ENCODE measurements at regions not wholly inside any gene's neighbourhood (a gene's known extent, or its start where the extent isn't known, plus 50 kb on each side); places are given as distances from the start of the nearest gene placed in this dataset.
"Not testable (repeated sequence)": the region's sequence is repeated elsewhere in the genome, so short reads cannot be mapped to it uniquely, and the experiment has no call there.

- intact Hi-C loops (cut with DNase I, micrococcal nuclease) = no loop called here
- H3K4me3 Mint-ChIP-seq = peak overlapping the region; percentile 15
- H3K27ac Mint-ChIP-seq = no peak overlapping the region
- no peaks in the 10 kb centered on the region for H3K36me3 Mint-ChIP-seq (ENCODE audit: low read depth)
- POLR2A ChIA-PET = no interaction called here
- no peak for DNase-seq
- H3K27me3 Mint-ChIP-seq = peaks cover 6% of the 10 kb centered on the region
- no peaks in the 10 kb centered on the region for H3K9me3 Mint-ChIP-seq (ENCODE audit: low read depth)
- ATAC-seq = no peak
- CTCF ChIA-PET = interaction anchor here (1.4 kb wide), 1 partner anchor 8 kb away, joined by 6 read pairs; no protein-coding TSS in a partner anchor
- no peaks in the 10 kb centered on the region for H3K4me1 Mint-ChIP-seq
Measured at GRCh38 chr9:86586144-86586494, 231.9 kb upstream of the TUT7 start.

- Mint-ChIP-seq H3K9me3 (ENCODE audit: low read depth) (no peaks in the 10 kb centered on the region), H3K27ac (no peak overlapping the region), H3K4me1 (no peaks in the 10 kb centered on the region), H3K4me3 (peak overlapping the region; percentile 15), H3K27me3 (peaks cover 6% of the 10 kb centered on the region), H3K36me3 (ENCODE audit: low read depth) (no peaks in the 10 kb centered on the region)
- no peak for DNase-seq
- no peak for ATAC-seq
- POLR2A ChIA-PET = no interaction called here
- CTCF ChIA-PET = interaction anchor here (1.4 kb wide), 1 partner anchor 9 kb away, joined by 6 read pairs; no protein-coding TSS in a partner anchor
- intact Hi-C loops (cut with DNase I, micrococcal nuclease) = no loop called here
Measured at GRCh38 chr9:86585422-86586143, 231.4 kb upstream of the TUT7 start.

- Mint-ChIP-seq H3K9me3 (ENCODE audit: low read depth) (no peaks in the 10 kb centered on the region), H3K27me3 (peaks cover 2% of the 10 kb centered on the region), H3K36me3 (ENCODE audit: low read depth) (no peaks in the 10 kb centered on the region), H3K4me3 (no peak overlapping the region), H3K4me1 (no peaks in the 10 kb centered on the region), H3K27ac (no peak overlapping the region)
- POLR2A ChIA-PET = no interaction called here
- intact Hi-C loops (cut with DNase I, micrococcal nuclease) = no loop called here
- ATAC-seq (no peak), DNase-seq (no peak)
- CTCF ChIA-PET = interaction anchor here (1.2 kb wide), 1 partner anchor 9 kb away, joined by 3 read pairs; no protein-coding TSS in a partner anchor
Measured at GRCh38 chr9:86580688-86581087, 226.5 kb upstream of the TUT7 start.

GRCh38 chr9:86578722-86579121 lies 224.5 kb upstream of the TUT7 start:
- ATAC-seq (no peak), DNase-seq (no peak)
- Mint-ChIP-seq H3K36me3 (ENCODE audit: low read depth) (no peaks in the 10 kb centered on the region), H3K27me3 (peaks cover 10% of the 10 kb centered on the region), H3K4me1 (no peaks in the 10 kb centered on the region), H3K27ac (no peak overlapping the region), H3K4me3 (no peak overlapping the region), H3K9me3 (ENCODE audit: low read depth) (no peaks in the 10 kb centered on the region)
- ChIA-PET POLR2A (no interaction called here), CTCF (no interaction called here)
- intact Hi-C loops (cut with DNase I, micrococcal nuclease) = no loop called here

GRCh38 chr9:86577420-86578333 lies 223.5 kb upstream of the TUT7 start:
- H3K9me3 Mint-ChIP-seq (ENCODE audit: low read depth) = no peaks in the 10 kb centered on the region
- H3K27me3 Mint-ChIP-seq = peaks cover 10% of the 10 kb centered on the region
- ATAC-seq (no peak), DNase-seq (no peak)
- ChIA-PET CTCF (no interaction called here), POLR2A (no interaction called here)
- no peak overlapping the region for H3K27ac Mint-ChIP-seq
- intact Hi-C loops (cut with DNase I, micrococcal nuclease) = no loop called here
- no peak overlapping the region for H3K4me3 Mint-ChIP-seq
- H3K4me1 Mint-ChIP-seq = no peaks in the 10 kb centered on the region
- no peaks in the 10 kb centered on the region for H3K36me3 Mint-ChIP-seq (ENCODE audit: low read depth)

GRCh38 chr9:86575825-86576525 lies 221.8 kb upstream of the TUT7 start:
- ChIA-PET POLR2A (no interaction called here), CTCF (no interaction called here)
- Mint-ChIP-seq H3K36me3 (ENCODE audit: low read depth) (no peaks in the 10 kb centered on the region), H3K27me3 (peaks cover 10% of the 10 kb centered on the region), H3K27ac (no peak overlapping the region), H3K4me1 (no peaks in the 10 kb centered on the region), H3K9me3 (ENCODE audit: low read depth) (no peaks in the 10 kb centered on the region), H3K4me3 (no peak overlapping the region)
- intact Hi-C loops (cut with DNase I, micrococcal nuclease) = no loop called here
- no peak for ATAC-seq
- no peak for DNase-seq

GRCh38 chr9:86575137-86575536 lies 220.9 kb upstream of the TUT7 start:
- CTCF ChIA-PET = no interaction called here
- H3K9me3 Mint-ChIP-seq (ENCODE audit: low read depth) = no peaks in the 10 kb centered on the region

GRCh38 chr9:86573886-86574285 lies 219.7 kb upstream of the TUT7 start:
- peaks cover 12% of the 10 kb centered on the region for H3K27me3 Mint-ChIP-seq
- ChIA-PET CTCF (no interaction called here), POLR2A (no interaction called here)
- H3K36me3 Mint-ChIP-seq (ENCODE audit: low read depth) = no peaks in the 10 kb centered on the region
- no peaks in the 10 kb centered on the region for H3K9me3 Mint-ChIP-seq (ENCODE audit: low read depth)
- H3K27ac Mint-ChIP-seq = no peak overlapping the region
- intact Hi-C loops (cut with DNase I, micrococcal nuclease) = no loop called here
- DNase-seq = no peak
- ATAC-seq = no peak
- H3K4me3 Mint-ChIP-seq = no peak overlapping the region
- no peaks in the 10 kb centered on the region for H3K4me1 Mint-ChIP-seq

More at GRCh38 chr9:86575137-86575536, 220.9 kb upstream of the TUT7 start:
- H3K36me3 Mint-ChIP-seq (ENCODE audit: low read depth) = no peaks in the 10 kb centered on the region
- no peak overlapping the region for H3K27ac Mint-ChIP-seq
- intact Hi-C loops (cut with DNase I, micrococcal nuclease) = no loop called here
- ATAC-seq (no peak), DNase-seq (no peak)
- H3K4me3 Mint-ChIP-seq = no peak overlapping the region
- H3K4me1 Mint-ChIP-seq = no peaks in the 10 kb centered on the region
- POLR2A ChIA-PET = no interaction called here
- H3K27me3 Mint-ChIP-seq = peaks cover 10% of the 10 kb centered on the region

- ChIA-PET CTCF (no interaction called here), POLR2A (no interaction called here)
- ATAC-seq = no peak
Measured at GRCh38 chr9:86572904-86573303, 218.7 kb upstream of the TUT7 start.

GRCh38 chr9:86565603-86566002 lies 211.4 kb upstream of the TUT7 start:
- H3K4me3 Mint-ChIP-seq; DNase-seq; H3K9me3 Mint-ChIP-seq (ENCODE audit: low read depth); ATAC-seq; intact Hi-C loops (cut with DNase I, micrococcal nuclease); CTCF ChIA-PET; H3K27ac Mint-ChIP-seq; H3K36me3 Mint-ChIP-seq (ENCODE audit: low read depth); POLR2A ChIA-PET; H3K4me1 Mint-ChIP-seq: not testable (repeated sequence)
- peaks cover 12% of the 10 kb centered on the region for H3K27me3 Mint-ChIP-seq

More at GRCh38 chr9:86572904-86573303, 218.7 kb upstream of the TUT7 start:
- no peak for DNase-seq
- no peak overlapping the region for H3K4me3 Mint-ChIP-seq
- intact Hi-C loops (cut with DNase I, micrococcal nuclease) = no loop called here
- H3K9me3 Mint-ChIP-seq (ENCODE audit: low read depth) = peaks cover 1% of the 10 kb centered on the region
- no peak overlapping the region for H3K27ac Mint-ChIP-seq
- no peaks in the 10 kb centered on the region for H3K4me1 Mint-ChIP-seq
- H3K36me3 Mint-ChIP-seq (ENCODE audit: low read depth) = no peaks in the 10 kb centered on the region
- H3K27me3 Mint-ChIP-seq = peaks cover 16% of the 10 kb centered on the region

GRCh38 chr9:86563936-86564335 lies 209.7 kb upstream of the TUT7 start:
- CTCF ChIA-PET = no interaction called here
- Mint-ChIP-seq H3K9me3 (ENCODE audit: low read depth) (peaks cover 6% of the 10 kb centered on the region), H3K36me3 (ENCODE audit: low read depth) (no peaks in the 10 kb centered on the region), H3K27ac (no peak overlapping the region), H3K4me1 (no peaks in the 10 kb centered on the region), H3K4me3 (no peak overlapping the region), H3K27me3 (peaks cover 12% of the 10 kb centered on the region)
- POLR2A ChIA-PET = interaction anchor here (0.6 kb wide), 1 partner anchor 334 kb away, joined by 3 read pairs; no protein-coding TSS in a partner anchor
- intact Hi-C loops (cut with DNase I, micrococcal nuclease) = no loop called here
- DNase-seq (no peak), ATAC-seq (no peak)

Data from activated CD4-positive, alpha-beta T cell treated with anti-CD3 and anti-CD28 coated beads for 36 hours (primary cell).